Uterus (tissue), 2 donors: ENCODE measurements at regions not wholly inside any gene's neighbourhood (a gene's known extent, or its start where the extent isn't known, plus 50 kb on each side); places are given as distances from the start of the nearest gene placed in this dataset.

Experiments used
- POLR2A ChIP-seq, 2 donors: fragments of 450-650 bp; IDR thresholded peaks; one replicate each; pipeline ENCODE4 v1.6.1; 2016; ENCODE audit warnings: antibody characterized with exemption in 2 of 2, mild to moderate bottlenecking in 1 of 2, moderate library complexity in 1 of 2
- TF ChIP-seq, protein P1 (sequence below), 4 experiments: fragments of 200-600 bp in 2 of 4; fragments of 450-650 bp in 2 of 4; sonication (generic) in 2 of 4; IDR thresholded peaks; one replicate each; pipeline ENCODE4 v1.5.1; 2016 to 2019; ENCODE audit warnings: antibody characterized with exemption in 4 of 4, mild to moderate bottlenecking in 2 of 4, moderate library complexity in 1 of 4

DNA sequence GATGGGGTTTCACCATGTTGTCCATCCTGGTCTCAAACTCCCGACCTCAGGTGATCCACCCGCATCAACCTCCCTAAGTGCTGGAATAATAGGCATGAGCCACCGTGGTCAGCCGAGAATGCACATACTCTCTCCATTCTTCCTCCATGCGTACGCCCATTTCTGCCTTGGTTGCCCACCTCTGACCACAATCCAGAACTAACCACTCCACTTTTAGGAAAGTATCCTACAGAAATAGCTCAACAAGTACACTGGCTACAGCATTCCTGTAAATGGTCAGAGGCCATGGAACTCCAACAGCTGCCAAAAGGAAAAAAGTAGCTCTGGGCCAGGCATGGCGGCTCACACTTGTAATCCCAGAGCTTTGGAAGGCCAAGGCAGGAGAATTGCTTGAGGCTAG lies 60.7 kb downstream of the IRF2BPL start:
- TF ChIP-seq, protein P1, sequence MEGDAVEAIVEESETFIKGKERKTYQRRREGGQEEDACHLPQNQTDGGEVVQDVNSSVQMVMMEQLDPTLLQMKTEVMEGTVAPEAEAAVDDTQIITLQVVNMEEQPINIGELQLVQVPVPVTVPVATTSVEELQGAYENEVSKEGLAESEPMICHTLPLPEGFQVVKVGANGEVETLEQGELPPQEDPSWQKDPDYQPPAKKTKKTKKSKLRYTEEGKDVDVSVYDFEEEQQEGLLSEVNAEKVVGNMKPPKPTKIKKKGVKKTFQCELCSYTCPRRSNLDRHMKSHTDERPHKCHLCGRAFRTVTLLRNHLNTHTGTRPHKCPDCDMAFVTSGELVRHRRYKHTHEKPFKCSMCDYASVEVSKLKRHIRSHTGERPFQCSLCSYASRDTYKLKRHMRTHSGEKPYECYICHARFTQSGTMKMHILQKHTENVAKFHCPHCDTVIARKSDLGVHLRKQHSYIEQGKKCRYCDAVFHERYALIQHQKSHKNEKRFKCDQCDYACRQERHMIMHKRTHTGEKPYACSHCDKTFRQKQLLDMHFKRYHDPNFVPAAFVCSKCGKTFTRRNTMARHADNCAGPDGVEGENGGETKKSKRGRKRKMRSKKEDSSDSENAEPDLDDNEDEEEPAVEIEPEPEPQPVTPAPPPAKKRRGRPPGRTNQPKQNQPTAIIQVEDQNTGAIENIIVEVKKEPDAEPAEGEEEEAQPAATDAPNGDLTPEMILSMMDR (IDR thresholded peaks at IDR 0.05) = no peak
- TF ChIP-seq POLR2A (IDR thresholded peaks at IDR 0.05) = no peak
